ENCODE measurements at regions not wholly inside any gene's neighbourhood (a gene's known extent, or its start where the extent isn't known, plus 50 kb on each side); places are given as distances from the start of the nearest gene placed in this dataset.

- TF ChIP-seq CTCF (IDR thresholded peaks at IDR 0.05): no peak
- Mint-ChIP-seq H3K36me3 (ENCODE audit: low read depth) (no peaks in the 10 kb centered on the region), H3K27me3 (ENCODE audit: insufficient read depth) (no peaks in the 10 kb centered on the region; the same call in 1 of the 2 replicates), H3K4me3 (no peak overlapping the region), H3K9me3 (no peaks in the 10 kb centered on the region), H3K4me1 (ENCODE audit: low read depth) (peaks cover 5% of the 10 kb centered on the region; the same call in 1 of the 2 replicates), H3K27ac (no peak overlapping the region)
- no peak for DNase-seq
These were observed 70.5 kb upstream of the IRF2 start for GRCh38 chr4:184544788-184545409.

- no peak for TF ChIP-seq CTCF (IDR thresholded peaks at IDR 0.05)
- Mint-ChIP-seq H3K4me3 (no peak overlapping the region), H3K4me1 (ENCODE audit: low read depth) (peaks cover 16% of the 10 kb centered on the region), H3K27ac (no peak overlapping the region), H3K27me3 (ENCODE audit: insufficient read depth) (peaks cover under 1% of the 10 kb centered on the region), H3K36me3 (ENCODE audit: low read depth) (no peaks in the 10 kb centered on the region), H3K9me3 (no peaks in the 10 kb centered on the region)
- no peak for DNase-seq
These were observed 67.6 kb upstream of the IRF2 start for GRCh38 chr4:184541907-184542306.

- DNase-seq: no peak
- H3K27ac Mint-ChIP-seq: no peak overlapping the region
- H3K36me3 Mint-ChIP-seq (ENCODE audit: low read depth): no peaks in the 10 kb centered on the region
- H3K4me1 Mint-ChIP-seq (ENCODE audit: low read depth): peaks cover 32% of the 10 kb centered on the region
- TF ChIP-seq CTCF (IDR thresholded peaks at IDR 0.05): no peak
- H3K9me3 Mint-ChIP-seq: no peaks in the 10 kb centered on the region
- H3K4me3 Mint-ChIP-seq: no peak overlapping the region
- H3K27me3 Mint-ChIP-seq (ENCODE audit: insufficient read depth): peaks cover 2% of the 10 kb centered on the region
These were observed 66.0 kb upstream of the IRF2 start for GRCh38 chr4:184540307-184540706.

GRCh38 chr4:184538023-184538599, 63.8 kb upstream of the IRF2 start:
- Mint-ChIP-seq H3K4me1 (ENCODE audit: low read depth) (peaks cover 44% of the 10 kb centered on the region), H3K9me3 (no peaks in the 10 kb centered on the region), H3K27ac (peak overlapping the region; percentile 97), H3K36me3 (ENCODE audit: low read depth) (no peaks in the 10 kb centered on the region), H3K27me3 (ENCODE audit: insufficient read depth) (peaks cover 2% of the 10 kb centered on the region), H3K4me3 (peak overlapping the region; percentile 94)
- TF ChIP-seq CTCF (IDR thresholded peaks at IDR 0.05): peak; percentile 82
- peak; percentile 88 for DNase-seq

- Mint-ChIP-seq H3K9me3 (no peaks in the 10 kb centered on the region), H3K27me3 (ENCODE audit: insufficient read depth) (peaks cover 2% of the 10 kb centered on the region), H3K27ac (peak overlapping the region; percentile 97), H3K4me3 (peak overlapping the region; percentile 94), H3K4me1 (ENCODE audit: low read depth) (peaks cover 44% of the 10 kb centered on the region), H3K36me3 (ENCODE audit: low read depth) (no peaks in the 10 kb centered on the region)
- DNase-seq: peak; percentile 95
- no peak for TF ChIP-seq CTCF (IDR thresholded peaks at IDR 0.05)
These were observed 63.1 kb upstream of the IRF2 start for GRCh38 chr4:184537269-184538022.

All from HFFc6 (cell line).